Spinal cord (tissue), 9 donors: ENCODE measurements at regions not wholly inside any gene's neighbourhood (a gene's known extent, or its start where the extent isn't known, plus 50 kb on each side); places are given as distances from the start of the nearest gene placed in this dataset.
A peak's percentile ranks its signal among the peaks of the same experiment; 100 is the strongest.
"Not testable (repeated sequence)": the region's sequence is repeated elsewhere in the genome, so short reads cannot be mapped to it uniquely, and the experiment has no call there.

Experiments used
- DNase-seq, 6 donors: peaks; one replicate each; pipeline versions ENCODE4 v3.0.0 to v3.0.0-alpha.2; 2013 to 2015; ENCODE audit warnings: low spot score in 6 of 6, low read depth in 4 of 6
- H3K27ac ChIP-seq: one replicate; pipeline ENCODE4 v1.5.1; 2013; ENCODE audit warnings: low read depth, low read length, control low read depth
- H3K27me3 ChIP-seq: one replicate; pipeline ENCODE4 v1.6.1; 2013; ENCODE audit warnings: low read length; ENCODE audit not compliant: control insufficient read depth, insufficient read depth
- H3K36me3 ChIP-seq: one replicate; pipeline ENCODE4 v1.6.1; 2013; ENCODE audit warnings: low read length; ENCODE audit not compliant: control insufficient read depth, insufficient read depth
- H3K4me1 ChIP-seq: one replicate; pipeline ENCODE4 v1.6.1; 2013; ENCODE audit warnings: low read length; ENCODE audit not compliant: control insufficient read depth, insufficient read depth
- H3K4me3 ChIP-seq: one replicate; pipeline ENCODE4 v1.5.1; 2013; ENCODE audit warnings: low read depth, low read length, control low read depth
- H3K9me3 ChIP-seq: one replicate; pipeline ENCODE4 v1.6.1; 2013; ENCODE audit warnings: low read length; ENCODE audit not compliant: control insufficient read depth, insufficient read depth
- WGBS: methylation state at CpG from one replicate; pipeline ENCODE4 v1.1.5; 2013; ENCODE audit warnings: missing lambda C conversion rate; ENCODE audit not compliant: insufficient coverage; 5-methylcytosine and 5-hydroxymethylcytosine counted together
- donor health status: healthy.

DNA sequence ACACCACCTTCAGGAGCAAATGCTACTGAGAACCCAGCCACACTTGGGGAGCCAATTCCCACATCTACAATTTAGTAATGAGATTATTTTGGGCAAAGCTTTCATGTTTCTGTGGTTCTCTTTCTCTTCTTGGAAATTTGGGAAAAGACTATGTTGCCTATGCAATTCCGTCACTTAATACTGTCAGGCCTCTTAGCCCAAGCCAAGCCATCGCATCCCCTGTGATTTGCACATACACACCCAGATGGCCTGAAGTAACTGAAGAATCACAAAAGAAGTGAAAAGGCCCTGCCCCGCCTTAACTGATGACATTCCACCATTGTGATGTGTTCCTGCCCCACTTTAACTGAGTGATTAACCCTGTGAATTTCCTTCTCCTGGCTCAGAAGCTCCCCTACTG is 153.4 kb upstream of the NANOGP8 start:
- H3K36me3 ChIP-seq, H3K4me3 ChIP-seq, H3K9me3 ChIP-seq, H3K4me1 ChIP-seq, DNase-seq, H3K27ac ChIP-seq, H3K27me3 ChIP-seq: not testable (repeated sequence)
- WGBS: no CpG with 5 or more reads among the region's 3 CpGs

DNA sequence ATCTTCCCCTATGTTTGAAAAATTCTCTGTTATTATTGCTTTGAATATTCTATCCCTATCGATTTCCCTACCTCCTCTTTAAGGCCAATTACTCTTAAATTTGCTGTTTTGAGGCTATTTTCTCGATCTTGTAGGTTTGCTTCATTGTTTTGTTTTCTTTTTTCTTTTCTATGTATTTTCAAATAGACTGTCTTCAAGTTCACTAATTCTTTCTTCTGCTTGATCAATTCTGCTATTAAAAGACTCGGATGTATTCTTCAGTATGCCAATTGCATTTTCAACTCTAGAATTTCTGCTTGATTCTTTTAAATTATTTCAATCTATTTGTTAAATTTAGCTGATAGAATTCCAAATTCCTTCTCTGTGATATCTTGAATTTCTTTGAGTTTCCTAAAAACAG is 144.0 kb upstream of the NANOGP8 start:
- Histone ChIP-seq H3K4me1 (no peaks in the 10 kb centered on the region), H3K36me3 (no peaks in the 10 kb centered on the region), H3K27me3 (no peaks in the 10 kb centered on the region), H3K4me3 (no peak overlapping the region), H3K27ac (no peak overlapping the region), H3K9me3 (peaks cover 6% of the 10 kb centered on the region)
- no peak for DNase-seq
- no CpG with 5 or more reads among the region's 3 CpGs for WGBS

DNA sequence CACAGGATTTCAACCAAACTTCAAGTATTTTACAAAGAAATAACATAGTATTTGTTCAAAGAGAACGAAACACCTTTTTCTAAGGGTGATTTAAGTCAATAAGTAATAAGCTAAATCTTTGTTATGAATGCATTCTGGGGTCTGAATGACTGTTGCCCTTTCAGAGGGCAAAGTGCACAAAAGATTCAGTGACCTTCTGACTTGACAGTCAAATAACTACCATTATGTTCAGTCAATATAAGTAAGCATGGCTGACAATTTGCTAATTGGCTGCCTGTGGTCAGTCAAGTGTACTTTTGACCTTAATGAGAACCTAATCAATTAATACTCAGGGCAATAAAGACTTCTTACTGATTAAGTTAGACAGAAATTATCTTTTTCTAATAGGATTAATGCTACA is 133.1 kb upstream of the NANOGP8 start:
- DNase-seq: no peak
- no peaks in the 10 kb centered on the region for H3K9me3 ChIP-seq
- no peak overlapping the region for H3K27ac ChIP-seq
- H3K4me3 ChIP-seq: no peak overlapping the region
- H3K27me3 ChIP-seq: no peaks in the 10 kb centered on the region
- no peaks in the 10 kb centered on the region for H3K4me1 ChIP-seq
- no CpG with 5 or more reads among the region's 1 CpG for WGBS
- no peaks in the 10 kb centered on the region for H3K36me3 ChIP-seq

DNA sequence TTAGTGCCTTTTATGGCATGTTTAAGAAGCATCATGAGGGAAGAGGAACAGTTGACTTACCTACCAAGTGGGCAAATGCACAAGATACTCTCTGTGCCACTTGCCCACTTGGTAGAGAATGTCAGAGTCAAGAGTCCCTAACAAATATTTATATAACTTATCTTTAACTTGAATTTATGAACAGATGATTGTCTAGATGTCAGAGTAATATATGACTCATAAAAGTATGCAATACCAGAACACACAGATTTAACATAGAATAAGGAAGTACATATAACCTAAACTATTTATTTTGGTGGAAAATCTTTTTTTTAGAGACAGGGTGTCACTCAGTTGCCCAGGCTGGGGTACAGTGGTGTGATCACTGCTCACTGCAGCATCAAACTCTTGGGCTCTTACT is 130.0 kb upstream of the NANOGP8 start:
- DNase-seq: no peak
- no peaks in the 10 kb centered on the region for H3K4me1 ChIP-seq
- H3K27me3 ChIP-seq: no peaks in the 10 kb centered on the region
- no peak overlapping the region for H3K27ac ChIP-seq
- H3K36me3 ChIP-seq: no peaks in the 10 kb centered on the region
- no peak overlapping the region for H3K4me3 ChIP-seq
- no peaks in the 10 kb centered on the region for H3K9me3 ChIP-seq

DNA sequence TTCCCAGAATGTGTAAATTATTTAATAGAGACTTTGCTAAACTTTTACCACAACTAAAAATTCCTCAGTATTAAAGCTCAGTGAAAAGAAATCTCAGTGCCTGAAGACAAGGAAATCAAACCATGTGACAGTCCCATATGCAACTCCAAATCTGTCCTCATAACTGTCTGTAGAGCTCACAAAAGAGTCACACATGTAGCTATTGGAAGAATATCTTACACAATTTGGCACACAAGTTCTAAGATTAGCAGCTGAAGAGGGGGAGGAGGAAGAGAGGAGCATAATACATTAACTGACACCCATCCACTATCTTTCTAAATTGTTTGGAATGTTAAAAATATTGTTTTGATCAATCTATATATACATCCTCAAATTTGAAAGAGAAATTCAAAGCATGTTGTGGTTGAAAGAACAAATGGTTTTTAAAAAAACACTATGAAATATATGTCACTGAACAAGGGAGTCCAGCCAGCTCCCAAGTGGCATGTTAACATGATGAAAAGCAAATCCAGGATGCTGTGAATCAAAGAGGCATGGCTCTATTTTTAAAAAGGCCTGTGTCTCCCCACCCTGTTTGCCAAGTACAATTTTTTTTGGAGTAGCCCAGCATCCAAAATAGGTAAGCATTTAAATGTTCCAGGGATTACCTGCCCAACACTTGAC is 126.3 kb upstream of the NANOGP8 start:
- DNase-seq: peak in 1 of 6 donors; percentile 85
- H3K4me3 ChIP-seq: no peak overlapping the region
- H3K4me1 ChIP-seq: no peaks in the 10 kb centered on the region
- H3K36me3 ChIP-seq: no peaks in the 10 kb centered on the region
- H3K9me3 ChIP-seq: no peaks in the 10 kb centered on the region
- H3K27me3 ChIP-seq: no peaks in the 10 kb centered on the region
- H3K27ac ChIP-seq: no peak overlapping the region

DNA sequence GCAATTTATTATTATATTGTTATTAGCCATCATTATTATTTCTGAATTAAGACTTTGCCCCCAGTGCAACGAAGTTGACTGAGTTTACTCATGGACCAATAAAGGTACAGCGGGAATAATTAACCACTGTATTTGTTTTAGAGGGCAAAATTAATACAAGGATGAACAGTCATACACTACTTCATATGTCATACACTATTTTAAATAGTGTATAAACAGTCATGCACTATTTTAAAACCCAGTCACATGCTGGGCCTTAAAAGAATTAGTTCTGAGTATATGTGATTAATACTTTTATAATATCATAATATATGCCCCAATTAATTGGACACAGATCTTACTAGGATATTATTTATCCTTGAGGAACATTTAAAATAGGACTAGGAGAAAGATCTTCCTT is 125.3 kb upstream of the NANOGP8 start:
- Histone ChIP-seq H3K36me3 (no peaks in the 10 kb centered on the region), H3K9me3 (no peaks in the 10 kb centered on the region), H3K27me3 (no peaks in the 10 kb centered on the region), H3K27ac (no peak overlapping the region), H3K4me3 (no peak overlapping the region), H3K4me1 (no peaks in the 10 kb centered on the region)
- DNase-seq: no peak
- no CpG with 5 or more reads among the region's 2 CpGs for WGBS

DNA sequence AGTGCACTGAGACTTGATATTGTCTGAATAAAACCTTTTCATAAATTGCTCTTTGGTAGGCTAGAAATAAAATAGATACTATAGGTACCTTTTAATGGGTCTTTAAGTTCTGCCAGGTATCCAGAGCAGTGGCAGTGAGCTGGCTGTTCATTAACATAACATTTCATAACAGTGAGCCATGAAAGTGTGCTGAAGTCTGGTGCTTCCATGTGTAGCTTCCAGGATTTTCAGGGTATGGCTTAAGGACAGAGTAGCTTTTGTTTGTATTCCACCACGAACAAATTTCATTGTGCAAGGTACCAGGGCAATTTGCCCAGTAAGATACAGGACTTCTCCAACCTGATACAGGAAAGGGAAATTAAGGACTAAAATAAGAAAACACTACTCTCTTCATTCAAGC is 124.7 kb upstream of the NANOGP8 start:
- H3K36me3 ChIP-seq: no peaks in the 10 kb centered on the region
- no peak overlapping the region for H3K27ac ChIP-seq
- no CpG with 5 or more reads among the region's 1 CpG for WGBS
- no peak for DNase-seq
- no peaks in the 10 kb centered on the region for H3K27me3 ChIP-seq
- no peaks in the 10 kb centered on the region for H3K9me3 ChIP-seq
- no peak overlapping the region for H3K4me3 ChIP-seq
- H3K4me1 ChIP-seq: no peaks in the 10 kb centered on the region

DNA sequence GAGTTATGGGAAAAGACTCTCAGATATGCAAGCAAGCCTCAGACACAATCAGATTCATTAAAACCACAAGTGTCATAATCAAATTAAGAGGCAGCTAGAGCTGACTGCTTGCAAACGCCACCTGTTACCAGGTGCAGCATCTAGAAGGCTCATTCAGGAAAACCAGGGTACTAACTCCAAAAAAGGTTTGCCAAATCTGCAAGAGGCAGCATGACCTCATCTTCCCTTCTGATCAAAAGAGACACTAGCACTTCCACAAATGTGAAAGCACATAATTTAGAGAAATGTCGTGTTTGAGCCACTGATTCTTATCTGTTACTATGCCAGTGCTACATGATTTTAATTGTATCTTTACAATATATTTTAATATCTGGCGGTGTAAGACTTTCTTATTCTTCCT is 123.3 kb upstream of the NANOGP8 start:
- WGBS: 82% methylated on average over 1 of the region's 3 CpGs
- H3K27ac ChIP-seq: no peak overlapping the region
- H3K4me1 ChIP-seq: no peaks in the 10 kb centered on the region
- H3K9me3 ChIP-seq: no peaks in the 10 kb centered on the region
- H3K36me3 ChIP-seq: no peaks in the 10 kb centered on the region
- no peak for DNase-seq
- no peak overlapping the region for H3K4me3 ChIP-seq
- no peaks in the 10 kb centered on the region for H3K27me3 ChIP-seq

DNA sequence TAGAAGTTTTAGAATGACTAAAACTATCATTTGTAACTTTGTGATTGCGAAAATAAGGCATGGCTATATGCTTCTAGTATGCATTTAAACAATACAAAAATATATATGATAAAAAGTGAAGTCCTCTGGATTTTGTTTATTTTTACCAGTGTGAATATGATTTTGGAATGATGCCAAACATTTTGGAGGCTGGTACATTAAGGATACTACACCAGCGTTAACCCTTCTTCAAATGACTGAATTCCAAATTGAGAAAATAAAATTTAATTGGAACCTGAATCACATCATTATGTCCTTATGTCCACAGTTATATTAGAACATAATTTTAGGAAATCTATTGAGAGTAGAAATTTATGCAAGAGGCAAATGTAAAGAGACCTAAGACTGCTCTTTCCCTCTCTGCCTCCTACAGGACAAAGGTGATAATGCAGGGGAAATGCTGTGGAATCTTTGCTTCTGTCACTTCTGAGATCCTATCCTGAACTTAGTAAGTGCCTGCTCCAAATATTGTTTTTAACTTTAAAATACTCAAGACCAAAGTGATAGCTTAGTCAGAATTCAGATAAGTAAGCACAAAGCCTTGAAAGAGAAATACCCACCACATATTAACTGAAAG is 121.1 kb upstream of the NANOGP8 start:
- no peak for DNase-seq
- no peaks in the 10 kb centered on the region for H3K9me3 ChIP-seq

DNA sequence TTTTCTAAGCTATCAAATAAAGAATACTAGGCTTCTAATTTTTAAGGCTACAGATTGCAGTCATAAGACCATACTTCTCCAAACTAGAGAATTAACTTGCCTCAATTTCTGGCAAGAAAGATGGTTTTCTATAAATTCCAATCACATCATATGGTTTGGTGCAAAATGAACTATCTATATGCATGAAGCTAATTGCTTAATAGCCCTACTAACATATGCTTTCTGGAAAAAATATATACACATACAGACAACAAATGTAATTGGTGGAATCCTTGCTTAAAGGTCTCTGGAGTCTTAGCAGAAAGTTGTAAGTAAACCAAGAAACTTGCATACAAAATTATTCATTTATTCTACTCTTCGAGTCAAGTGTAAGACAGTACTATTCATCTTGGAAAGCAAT is 113.1 kb upstream of the NANOGP8 start:
- no peak overlapping the region for H3K27ac ChIP-seq
- no peak overlapping the region for H3K4me3 ChIP-seq
- H3K9me3 ChIP-seq: peaks cover 1% of the 10 kb centered on the region
- H3K27me3 ChIP-seq: no peaks in the 10 kb centered on the region
- WGBS: no CpG with 5 or more reads among the region's 1 CpG
- H3K36me3 ChIP-seq: no peaks in the 10 kb centered on the region
- no peaks in the 10 kb centered on the region for H3K4me1 ChIP-seq
- peak in 1 of 6 donors; percentile 53 for DNase-seq

More for the DNA sequence above, 121.1 kb upstream of the NANOGP8 start:
- H3K4me1 ChIP-seq: no peaks in the 10 kb centered on the region
- H3K36me3 ChIP-seq: no peaks in the 10 kb centered on the region
- H3K4me3 ChIP-seq: no peak overlapping the region
- H3K27ac ChIP-seq: no peak overlapping the region
- H3K27me3 ChIP-seq: no peaks in the 10 kb centered on the region
- no CpG with 5 or more reads among the region's 2 CpGs for WGBS
